ENCODE measurements at regions not wholly inside any gene's neighbourhood (a gene's known extent, or its start where the extent isn't known, plus 50 kb on each side); places are given as distances from the start of the nearest gene placed in this dataset.

- FAIRE-seq (no peak), ATAC-seq (no peak), DNase-seq (ENCODE audit: low read depth in 1 of 2, low spot score in 1 of 2) (no peak)
- H3K4me1 ChIP-seq, result no peaks in the 10 kb centered on the region
- H3K9me3 ChIP-seq, result no peaks in the 10 kb centered on the region
- ChIA-PET CTCF (interaction anchor here (1.6 kb wide), 1 partner anchor 22 kb away, joined by 7 read pairs; no protein-coding TSS in a partner anchor), POLR2A (no interaction called here)
- TF ChIP-seq POLR2A (IDR thresholded peaks at IDR 0.05; ENCODE audit: low read length), result no peak
- TF ChIP-seq MYC (IDR thresholded peaks at IDR 0.05; ENCODE audit: borderline replicate concordance, low read length), result no peak
- TF ChIP-seq ZFP36 (IDR thresholded peaks at IDR 0.05; ENCODE audit: borderline replicate concordance, partially characterized antibody), result no peak
- TF ChIP-seq EP300 (IDR thresholded peaks at IDR 0.05), result no peak
- TF ChIP-seq, protein P1, sequence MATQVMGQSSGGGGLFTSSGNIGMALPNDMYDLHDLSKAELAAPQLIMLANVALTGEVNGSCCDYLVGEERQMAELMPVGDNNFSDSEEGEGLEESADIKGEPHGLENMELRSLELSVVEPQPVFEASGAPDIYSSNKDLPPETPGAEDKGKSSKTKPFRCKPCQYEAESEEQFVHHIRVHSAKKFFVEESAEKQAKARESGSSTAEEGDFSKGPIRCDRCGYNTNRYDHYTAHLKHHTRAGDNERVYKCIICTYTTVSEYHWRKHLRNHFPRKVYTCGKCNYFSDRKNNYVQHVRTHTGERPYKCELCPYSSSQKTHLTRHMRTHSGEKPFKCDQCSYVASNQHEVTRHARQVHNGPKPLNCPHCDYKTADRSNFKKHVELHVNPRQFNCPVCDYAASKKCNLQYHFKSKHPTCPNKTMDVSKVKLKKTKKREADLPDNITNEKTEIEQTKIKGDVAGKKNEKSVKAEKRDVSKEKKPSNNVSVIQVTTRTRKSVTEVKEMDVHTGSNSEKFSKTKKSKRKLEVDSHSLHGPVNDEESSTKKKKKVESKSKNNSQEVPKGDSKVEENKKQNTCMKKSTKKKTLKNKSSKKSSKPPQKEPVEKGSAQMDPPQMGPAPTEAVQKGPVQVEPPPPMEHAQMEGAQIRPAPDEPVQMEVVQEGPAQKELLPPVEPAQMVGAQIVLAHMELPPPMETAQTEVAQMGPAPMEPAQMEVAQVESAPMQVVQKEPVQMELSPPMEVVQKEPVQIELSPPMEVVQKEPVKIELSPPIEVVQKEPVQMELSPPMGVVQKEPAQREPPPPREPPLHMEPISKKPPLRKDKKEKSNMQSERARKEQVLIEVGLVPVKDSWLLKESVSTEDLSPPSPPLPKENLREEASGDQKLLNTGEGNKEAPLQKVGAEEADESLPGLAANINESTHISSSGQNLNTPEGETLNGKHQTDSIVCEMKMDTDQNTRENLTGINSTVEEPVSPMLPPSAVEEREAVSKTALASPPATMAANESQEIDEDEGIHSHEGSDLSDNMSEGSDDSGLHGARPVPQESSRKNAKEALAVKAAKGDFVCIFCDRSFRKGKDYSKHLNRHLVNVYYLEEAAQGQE (IDR thresholded peaks at IDR 0.05), result no peak
- H3K4me3 ChIP-seq, result no peak overlapping the region
- WGBS (ENCODE audit: missing lambda C conversion rate), result 4% methylated on average over 5 of the region's 5 CpGs
- no peak overlapping the region for H3K4me2 ChIP-seq
- no peak overlapping the region for H3K27ac ChIP-seq
Measured at GRCh38 chr5:4901924-4902323, 238.2 kb upstream of the ADAMTS16 start.

DNA sequence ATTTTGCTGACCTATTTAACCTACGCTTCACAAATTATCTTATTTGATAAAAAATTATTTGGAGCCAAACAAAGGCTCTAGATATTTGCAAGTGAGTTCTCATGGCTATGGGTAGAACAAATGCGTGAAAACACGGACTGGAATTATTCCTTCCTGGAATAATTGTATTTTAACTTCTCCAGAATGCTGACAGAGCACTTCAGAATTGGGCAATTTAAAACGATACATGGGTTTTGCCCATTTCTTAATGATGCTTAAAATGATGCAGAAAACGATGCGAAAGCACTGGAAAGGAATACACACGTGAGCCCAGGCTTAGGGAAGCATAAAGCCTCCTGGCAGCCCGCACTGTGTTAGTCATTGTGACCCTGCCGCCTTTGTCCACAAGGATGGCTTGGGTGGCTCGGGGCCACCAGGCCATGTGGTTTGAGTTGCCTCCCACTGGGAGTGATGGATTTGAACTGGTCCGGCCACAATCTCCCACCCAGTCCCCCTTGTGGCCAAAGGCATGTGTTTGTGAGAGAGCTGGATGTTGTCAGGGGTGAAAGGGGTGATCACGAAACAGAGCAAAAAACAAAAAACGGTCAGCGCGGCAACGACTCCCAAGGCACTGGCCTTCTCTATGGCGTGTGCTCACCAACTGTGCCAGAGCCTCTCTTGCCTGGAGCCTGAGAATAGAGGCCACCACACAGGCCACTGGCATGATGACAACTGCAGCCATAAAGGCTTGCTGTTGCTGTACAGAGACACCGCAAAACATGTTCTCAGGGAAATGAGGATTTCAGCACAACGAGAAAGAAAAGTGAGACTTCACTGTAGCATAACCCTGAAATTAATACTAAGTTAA is 234.2 kb upstream of the ADAMTS16 start:
- WGBS (ENCODE audit: missing lambda C conversion rate), result 32% methylated on average over 19 of the region's 19 CpGs
- H3K4me1 ChIP-seq, result no peaks in the 10 kb centered on the region
- ChIA-PET POLR2A (no interaction called here), CTCF (no interaction called here)
- no peak for DNase-seq (ENCODE audit: low read depth in 1 of 2, low spot score in 1 of 2)
- H3K4me3 ChIP-seq, result no peak overlapping the region
- TF ChIP-seq HEYL (CRISPR knock-in tag; IDR thresholded peaks at IDR 0.05) (no peak), MAFK (IDR thresholded peaks at IDR 0.05; ENCODE audit: partially characterized antibody) (peak; percentile 61)
- no peak for FAIRE-seq
- no peak overlapping the region for H3K4me2 ChIP-seq
- ATAC-seq, result peak in 1 of 2 experiments; percentile 59; a peak in 4 of 6 replicates
- no peaks in the 10 kb centered on the region for H3K9me3 ChIP-seq
- H3K27ac ChIP-seq, result no peak overlapping the region

- no peak for FAIRE-seq
- ChIA-PET POLR2A (no interaction called here), CTCF (no interaction called here)
- Histone ChIP-seq H3K4me1 (no peaks in the 10 kb centered on the region), H3K9me3 (no peaks in the 10 kb centered on the region), H3K4me3 (no peak overlapping the region), H3K27ac (no peak overlapping the region), H3K4me2 (no peak overlapping the region)
- WGBS (ENCODE audit: missing lambda C conversion rate), result 41% methylated on average over 1 of the region's 1 CpG
- ATAC-seq, result no peak
- TF ChIP-seq CEBPB (IDR thresholded peaks at IDR 0.05) (no peak), EHMT2 (IDR thresholded peaks at IDR 0.05; ENCODE audit: low read depth) (no peak), FOXS1 (CRISPR knock-in tag; IDR thresholded peaks at IDR 0.05) (no peak), RAD21 (conservative IDR thresholded peaks at IDR 0.05 in 1 of 2, IDR thresholded peaks at IDR 0.05 in 1 of 2) (no peak), FOSL2 (IDR thresholded peaks at IDR 0.05) (no peak), FOSL2 (CRISPR knock-in tag; IDR thresholded peaks at IDR 0.05) (no peak), FOSB (CRISPR knock-in tag; IDR thresholded peaks at IDR 0.05) (no peak), BCL3 (IDR thresholded peaks at IDR 0.05) (no peak), ESRRA (IDR thresholded peaks at IDR 0.05; ENCODE audit: borderline replicate concordance, low read length) (no peak), ATOH8 (CRISPR knock-in tag; IDR thresholded peaks at IDR 0.05; ENCODE audit: low read depth) (no peak), NPAS2 (CRISPR knock-in tag; IDR thresholded peaks at IDR 0.05; ENCODE audit: borderline replicate concordance) (no peak), HOXB5 (CRISPR knock-in tag; IDR thresholded peaks at IDR 0.05) (no peak), CHD4 (IDR thresholded peaks at IDR 0.05; ENCODE audit: borderline replicate concordance) (no peak)
- TF ChIP-seq, protein P2, sequence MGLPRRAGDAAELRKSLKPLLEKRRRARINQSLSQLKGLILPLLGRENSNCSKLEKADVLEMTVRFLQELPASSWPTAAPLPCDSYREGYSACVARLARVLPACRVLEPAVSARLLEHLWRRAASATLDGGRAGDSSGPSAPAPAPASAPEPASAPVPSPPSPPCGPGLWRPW (IDR thresholded peaks at IDR 0.05), result no peak
- DNase-seq (ENCODE audit: low read depth in 1 of 2, low spot score in 1 of 2), result no peak
Measured at GRCh38 chr5:4906786-4907185, 233.3 kb upstream of the ADAMTS16 start.
